ENCODE measurements at regions not wholly inside any gene's neighbourhood (a gene's known extent, or its start where the extent isn't known, plus 50 kb on each side); places are given as distances from the start of the nearest gene placed in this dataset.

GRCh38 chr3:104819333-104819732, 547.4 kb upstream of the ALCAM start:
- TF ChIP-seq CTCF (IDR thresholded peaks at IDR 0.05; ENCODE audit: borderline replicate concordance, insufficient read depth, low read depth, low read length), result no peak
- no peak overlapping the region for H3K4me3 ChIP-seq (ENCODE audit: low read depth, low read length)

GRCh38 chr3:104820959-104821358, 545.8 kb upstream of the ALCAM start:
- no peak overlapping the region for H3K4me3 ChIP-seq (ENCODE audit: low read depth, low read length)
- TF ChIP-seq CTCF (IDR thresholded peaks at IDR 0.05; ENCODE audit: borderline replicate concordance, insufficient read depth, low read depth, low read length), result no peak

- no peak for TF ChIP-seq CTCF (IDR thresholded peaks at IDR 0.05; ENCODE audit: borderline replicate concordance, insufficient read depth, low read depth, low read length)
- no peak overlapping the region for H3K4me3 ChIP-seq (ENCODE audit: low read depth, low read length)
Measured at GRCh38 chr3:104825116-104825515, 541.6 kb upstream of the ALCAM start.

- TF ChIP-seq CTCF (IDR thresholded peaks at IDR 0.05; ENCODE audit: borderline replicate concordance, insufficient read depth, low read depth, low read length), result no peak
- H3K4me3 ChIP-seq (ENCODE audit: low read depth, low read length), result no peak overlapping the region
Measured at GRCh38 chr3:104831071-104831470, 535.6 kb upstream of the ALCAM start.

GRCh38 chr3:104832530-104832929, 534.2 kb upstream of the ALCAM start:
- TF ChIP-seq CTCF (IDR thresholded peaks at IDR 0.05; ENCODE audit: borderline replicate concordance, insufficient read depth, low read depth, low read length), result no peak

GRCh38 chr3:104835376-104835775, 531.3 kb upstream of the ALCAM start:
- TF ChIP-seq CTCF (IDR thresholded peaks at IDR 0.05; ENCODE audit: borderline replicate concordance, insufficient read depth, low read depth, low read length), result no peak
- no peak overlapping the region for H3K4me3 ChIP-seq (ENCODE audit: low read depth, low read length)

More at GRCh38 chr3:104832530-104832929, 534.2 kb upstream of the ALCAM start:
- H3K4me3 ChIP-seq (ENCODE audit: low read depth, low read length), result no peak overlapping the region

- TF ChIP-seq CTCF (IDR thresholded peaks at IDR 0.05; ENCODE audit: borderline replicate concordance, insufficient read depth, low read depth, low read length), result no peak
- no peak overlapping the region for H3K4me3 ChIP-seq (ENCODE audit: low read depth, low read length)
Measured at GRCh38 chr3:104846270-104846669, 520.4 kb upstream of the ALCAM start.
